Suprapubic skin (tissue), 3 donors: ENCODE measurements at regions not wholly inside any gene's neighbourhood (a gene's known extent, or its start where the extent isn't known, plus 50 kb on each side); places are given as distances from the start of the nearest gene placed in this dataset.

Source experiments
- CTCF ChIP-seq, 2 donors: fragments of 200-600 bp in 1 of 2; fragments of 450-650 bp in 1 of 2; sonication (generic) in 1 of 2; IDR thresholded peaks; one replicate each; pipeline ENCODE4 v1.5.1; 2016 to 2019; ENCODE audit warnings: antibody characterized with exemption in 2 of 2, mild to moderate bottlenecking in 1 of 2, moderate library complexity in 1 of 2
- EP300 ChIP-seq: sonication (generic); formaldehyde crosslinking; IDR thresholded peaks from one replicate; pipeline ENCODE4 v1.6.1; 2017; ENCODE audit warnings: antibody characterized with exemption
- POLR2A ChIP-seq, 2 donors: fragments of 450-650 bp; IDR thresholded peaks; one replicate each; pipeline ENCODE4 v1.6.1; 2017; ENCODE audit warnings: antibody characterized with exemption in 2 of 2, mild to moderate bottlenecking in 2 of 2, moderate library complexity in 2 of 2

GRCh38 chr20:25864326-25864962 is 167.8 kb upstream of the ZNF337 start:
- TF ChIP-seq POLR2A (IDR thresholded peaks at IDR 0.05) (no peak), EP300 (no peak), CTCF (IDR thresholded peaks at IDR 0.05) (no peak)
